OCI-LY1 (cell line): ENCODE measurements at regions not wholly inside any gene's neighbourhood (a gene's known extent, or its start where the extent isn't known, plus 50 kb on each side); places are given as distances from the start of the nearest gene placed in this dataset.

Experiments used
- CTCF ChIP-seq: fragments of 200-600 bp; sonication (generic), shearing (Covaris generic); IDR thresholded peaks from 2 replicates; pipeline ENCODE4 v1.5.1; 2017; ENCODE audit warnings: mild to moderate bottlenecking, antibody characterized with exemption, low read length, moderate library complexity, mixed read lengths
- EZH2 ChIP-seq: fragments of 200-600 bp; sonication (generic), shearing (Covaris generic); IDR thresholded peaks from 2 replicates; pipeline ENCODE4 v1.8.0; 2017; ENCODE audit warnings: borderline replicate concordance, mixed run types, mild to moderate bottlenecking, antibody characterized with exemption, low read length, moderate library complexity, mixed read lengths

GRCh38 chr4:111187108-111187507 is 564.2 kb upstream of the PITX2 start:
- no peak for TF ChIP-seq CTCF
- TF ChIP-seq EZH2, result no peak
